ENCODE measurements at regions not wholly inside any gene's neighbourhood (a gene's known extent, or its start where the extent isn't known, plus 50 kb on each side); places are given as distances from the start of the nearest gene placed in this dataset.

DNA sequence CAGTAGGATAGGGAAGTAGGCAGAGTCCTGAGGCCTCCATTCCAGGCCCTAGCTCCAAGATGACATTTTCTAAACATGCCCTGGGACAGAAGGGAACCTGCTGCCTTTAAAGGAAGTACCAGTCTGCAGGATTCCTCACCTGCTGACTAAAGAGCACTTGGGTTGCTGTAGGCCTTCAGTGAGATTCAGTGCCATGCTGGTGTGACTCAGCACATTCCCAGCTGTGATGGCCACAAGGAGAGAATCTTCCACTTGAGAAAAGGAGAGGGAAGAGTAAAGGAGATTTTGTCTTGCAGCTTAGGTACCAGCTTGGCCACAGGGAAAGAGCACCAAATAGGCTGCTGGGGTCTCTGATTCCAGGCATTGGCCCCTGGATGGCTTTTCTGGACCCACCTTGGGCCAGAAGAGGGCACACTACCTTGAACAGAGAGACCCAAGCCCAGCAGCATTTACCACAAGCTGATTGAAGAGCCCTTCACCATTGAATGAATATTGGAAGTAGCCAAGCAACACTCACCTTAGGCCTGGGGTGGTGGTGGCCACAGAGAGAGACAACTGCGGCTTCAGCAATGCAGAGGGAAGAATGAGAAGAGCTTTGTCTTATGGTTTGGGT is 498.3 kb downstream of the KCNH5 start:
- no peak for DNase-seq (ENCODE audit: low spot score)

DNA sequence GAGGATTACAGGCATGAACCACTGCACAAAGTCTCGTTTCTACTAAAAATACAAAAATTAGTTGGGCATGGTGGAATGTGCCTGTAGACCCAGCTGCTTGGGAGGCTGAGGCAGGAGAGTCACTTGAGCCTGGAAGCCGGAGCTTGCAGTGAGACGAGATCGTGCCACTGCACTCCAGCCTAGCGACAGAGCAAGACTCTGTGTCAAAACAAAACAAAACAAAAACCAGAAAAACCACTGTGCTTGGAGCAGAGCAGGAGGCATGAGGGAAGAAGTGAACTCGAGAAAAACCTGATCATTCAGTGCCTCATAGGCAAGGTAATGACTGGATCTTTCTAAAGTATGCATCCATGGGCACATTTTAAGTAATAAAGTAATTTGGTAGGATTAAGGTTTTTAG is 487.8 kb downstream of the KCNH5 start:
- no peak for DNase-seq (ENCODE audit: low spot score)

- no peak for DNase-seq (ENCODE audit: low spot score)
Observed at GRCh38 chr14:62558451-62558850, 486.8 kb downstream of the KCNH5 start.

DNA sequence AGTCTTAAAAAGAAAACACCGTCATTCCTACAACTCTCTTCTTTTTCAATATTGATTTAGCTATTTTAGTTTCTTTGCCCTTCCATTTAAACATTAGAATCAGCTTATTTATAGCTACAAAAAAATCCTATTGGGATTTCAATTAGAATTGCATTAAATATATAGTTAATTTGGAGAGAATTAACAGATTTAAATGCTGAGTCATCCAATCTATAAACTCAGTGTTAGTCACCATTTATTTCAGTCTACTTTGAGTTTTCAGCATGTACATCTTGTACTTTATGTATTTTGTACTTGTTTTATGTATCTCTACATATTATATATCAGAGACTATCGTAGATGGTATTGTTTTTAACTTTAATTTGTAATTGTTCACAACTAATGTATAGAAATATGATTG is 460.0 kb downstream of the KCNH5 start:
- DNase-seq (ENCODE audit: low spot score), result no peak

GRCh38 chr14:62592877-62593276 is 452.4 kb downstream of the KCNH5 start:
- no peak for DNase-seq (ENCODE audit: low spot score)

- no peak for DNase-seq (ENCODE audit: low spot score)
Observed at GRCh38 chr14:62597143-62597542, 448.1 kb downstream of the KCNH5 start.

DNA sequence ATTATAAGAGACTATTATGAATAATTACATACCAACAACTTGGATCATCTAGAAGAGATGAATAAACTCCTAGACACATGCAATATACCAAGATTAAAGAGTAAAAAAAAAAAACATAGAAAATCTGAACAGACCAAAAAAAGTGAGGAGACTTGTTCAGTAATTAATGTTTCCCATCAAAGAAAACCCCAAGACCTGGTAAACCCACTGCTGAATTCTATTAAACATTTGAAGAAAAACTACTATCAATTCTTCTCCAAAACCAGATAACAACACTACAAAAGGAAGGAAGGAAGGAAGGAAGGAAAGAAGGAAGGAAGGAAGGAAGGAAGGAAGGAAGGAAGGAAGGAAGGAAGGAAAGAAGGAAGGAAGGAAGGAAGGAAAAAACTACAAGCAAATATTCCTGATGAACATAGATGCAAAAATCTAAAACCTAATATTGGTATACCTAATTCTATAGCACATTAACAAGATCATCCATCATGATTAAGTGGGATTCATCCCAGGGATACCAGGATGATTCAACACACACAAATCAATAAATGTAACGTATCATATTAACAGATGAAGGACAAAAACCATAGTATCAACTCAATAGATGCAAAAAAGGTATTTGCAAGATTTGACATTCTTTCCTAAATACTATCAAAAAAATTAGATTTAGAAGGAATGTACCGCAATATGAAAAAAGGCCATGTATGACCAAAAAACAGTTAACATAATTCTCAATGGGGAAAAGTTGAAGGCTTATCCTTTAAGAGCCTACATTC is 445.5 kb downstream of the KCNH5 start:
- no peak for DNase-seq (ENCODE audit: low spot score)

GRCh38 chr14:62602712-62603111 is 442.5 kb downstream of the KCNH5 start:
- DNase-seq (ENCODE audit: low spot score), result no peak

- no peak for DNase-seq (ENCODE audit: low spot score)
Observed at GRCh38 chr14:62604524-62604923, 440.7 kb downstream of the KCNH5 start.

GRCh38 chr14:62614122-62614521 is 431.1 kb downstream of the KCNH5 start:
- DNase-seq (ENCODE audit: low spot score), result no peak

GRCh38 chr14:62616668-62617067 is 428.6 kb downstream of the KCNH5 start:
- no peak for DNase-seq (ENCODE audit: low spot score)

DNA sequence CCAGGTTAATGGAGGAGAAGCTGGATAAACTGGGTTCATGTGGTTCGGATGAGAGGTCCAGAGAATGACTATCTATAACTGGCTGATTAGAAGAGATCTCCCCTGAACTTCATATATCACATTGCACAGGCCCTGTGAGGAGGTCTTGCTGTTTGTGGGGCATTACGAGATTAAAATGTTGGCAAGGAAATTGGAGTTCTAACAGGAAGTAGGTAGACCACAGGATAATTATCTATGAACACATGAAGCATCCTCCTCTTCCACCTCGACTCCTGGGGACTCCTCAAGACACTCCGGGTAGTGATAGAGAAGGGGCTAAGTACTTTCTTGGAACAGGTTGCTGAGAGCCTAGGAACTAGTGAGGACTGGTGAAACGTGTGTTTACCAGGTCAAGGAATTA is 418.8 kb downstream of the KCNH5 start:
- no peak for DNase-seq (ENCODE audit: low spot score)

- no peak for DNase-seq (ENCODE audit: low spot score)
Observed at GRCh38 chr14:62629176-62629725, 416.0 kb downstream of the KCNH5 start.

DNA sequence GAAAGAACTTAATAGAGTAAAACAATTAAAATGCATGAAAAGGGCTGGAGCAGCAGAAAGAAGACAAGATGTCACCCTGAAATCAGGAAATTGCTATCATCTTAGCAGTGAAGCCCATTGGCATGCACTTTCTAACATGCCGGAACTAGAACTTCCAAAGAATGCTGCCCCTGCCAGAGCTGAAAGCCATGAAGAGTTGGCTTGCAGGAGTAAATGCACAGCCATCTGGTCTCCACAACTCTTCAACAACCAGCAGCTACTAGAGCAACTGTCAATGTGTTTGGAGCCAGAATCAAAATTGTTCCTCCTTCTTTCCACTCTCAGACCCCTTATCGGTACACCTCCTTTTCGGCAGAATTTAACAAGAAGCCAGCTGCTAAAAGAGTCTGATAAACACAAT is 414.1 kb downstream of the KCNH5 start:
- DNase-seq (ENCODE audit: low spot score), result no peak

DNA sequence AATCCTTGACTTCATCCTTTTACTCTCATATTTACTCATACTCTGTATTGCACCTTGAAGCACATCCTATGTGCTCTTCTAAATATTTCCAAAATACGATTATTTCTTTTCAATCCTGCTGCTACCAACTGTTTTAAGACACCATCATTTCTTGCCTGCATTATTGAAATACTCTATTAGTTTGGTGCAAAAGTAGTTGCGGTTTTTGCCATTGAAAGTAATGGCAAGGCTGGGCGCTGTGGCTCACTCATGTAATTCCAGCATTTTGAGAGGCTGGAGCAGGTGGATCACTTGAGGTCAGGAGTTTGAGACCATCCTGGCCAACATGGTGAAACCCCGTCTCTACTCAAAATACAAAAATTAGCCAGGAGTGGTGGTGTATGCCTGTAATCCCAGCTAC is 412.5 kb downstream of the KCNH5 start:
- no peak for DNase-seq (ENCODE audit: low spot score)

- DNase-seq (ENCODE audit: low spot score), result no peak
Observed at GRCh38 chr14:62645649-62646048, 399.6 kb downstream of the KCNH5 start.
